ENCODE measurements at regions not wholly inside any gene's neighbourhood (a gene's known extent, or its start where the extent isn't known, plus 50 kb on each side); places are given as distances from the start of the nearest gene placed in this dataset.

GRCh38 chr3:139121513-139122220 lies 77.0 kb upstream of the PRR23C start (continued):
- TF ChIP-seq, protein P1, sequence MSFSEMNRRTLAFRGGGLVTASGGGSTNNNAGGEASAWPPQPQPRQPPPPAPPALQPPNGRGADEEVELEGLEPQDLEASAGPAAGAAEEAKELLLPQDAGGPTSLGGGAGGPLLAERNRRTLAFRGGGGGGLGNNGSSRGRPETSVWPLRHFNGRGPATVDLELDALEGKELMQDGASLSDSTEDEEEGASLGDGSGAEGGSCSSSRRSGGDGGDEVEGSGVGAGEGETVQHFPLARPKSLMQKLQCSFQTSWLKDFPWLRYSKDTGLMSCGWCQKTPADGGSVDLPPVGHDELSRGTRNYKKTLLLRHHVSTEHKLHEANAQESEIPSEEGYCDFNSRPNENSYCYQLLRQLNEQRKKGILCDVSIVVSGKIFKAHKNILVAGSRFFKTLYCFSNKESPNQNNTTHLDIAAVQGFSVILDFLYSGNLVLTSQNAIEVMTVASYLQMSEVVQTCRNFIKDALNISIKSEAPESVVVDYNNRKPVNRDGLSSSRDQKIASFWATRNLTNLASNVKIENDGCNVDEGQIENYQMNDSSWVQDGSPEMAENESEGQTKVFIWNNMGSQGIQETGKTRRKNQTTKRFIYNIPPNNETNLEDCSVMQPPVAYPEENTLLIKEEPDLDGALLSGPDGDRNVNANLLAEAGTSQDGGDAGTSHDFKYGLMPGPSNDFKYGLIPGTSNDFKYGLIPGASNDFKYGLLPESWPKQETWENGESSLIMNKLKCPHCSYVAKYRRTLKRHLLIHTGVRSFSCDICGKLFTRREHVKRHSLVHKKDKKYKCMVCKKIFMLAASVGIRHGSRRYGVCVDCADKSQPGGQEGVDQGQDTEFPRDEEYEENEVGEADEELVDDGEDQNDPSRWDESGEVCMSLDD (CRISPR knock-in tag; IDR thresholded peaks at IDR 0.05; ENCODE audit: borderline replicate concordance) = no peak
- TF ChIP-seq ARID5B (CRISPR knock-in tag; IDR thresholded peaks at IDR 0.05) (peak; percentile 68), CEBPG (CRISPR knock-in tag; IDR thresholded peaks at IDR 0.05) (peak; percentile 92), RXRB (CRISPR knock-in tag; IDR thresholded peaks at IDR 0.05; ENCODE audit: borderline replicate concordance) (peak; percentile 14; the same call in 1 of the 2 replicates), CERS6 (CRISPR knock-in tag; IDR thresholded peaks at IDR 0.05) (no peak), ZFY (CRISPR knock-in tag; IDR thresholded peaks at IDR 0.05) (no peak), HMG20A (CRISPR knock-in tag; IDR thresholded peaks at IDR 0.05; ENCODE audit: borderline replicate concordance) (peak; percentile 66; the same call in 1 of the 2 replicates), ZGPAT (CRISPR knock-in tag; IDR thresholded peaks at IDR 0.05) (no peak), MZF1 (CRISPR knock-in tag; IDR thresholded peaks at IDR 0.05; ENCODE audit: borderline replicate concordance) (no peak), ZNF782 (CRISPR knock-in tag; IDR thresholded peaks at IDR 0.05; ENCODE audit: borderline replicate concordance) (no peak), ZNF558 (CRISPR knock-in tag; IDR thresholded peaks at IDR 0.05; ENCODE audit: borderline replicate concordance) (no peak), GATA4 (IDR thresholded peaks at IDR 0.05; ENCODE audit: borderline replicate concordance, low read depth) (0 out of 2 replicates have a peak, but pooled peaks have one; percentile 54)
